Keratinocyte (primary cell): ENCODE measurements at regions not wholly inside any gene's neighbourhood (a gene's known extent, or its start where the extent isn't known, plus 50 kb on each side); places are given as distances from the start of the nearest gene placed in this dataset.

Experiments used
- DNase-seq: peaks from one replicate; pipeline ENCODE4 v3.0.0-alpha.2; 2011; ENCODE audit warnings: low read depth, missing footprints, low spot score
- FAIRE-seq: peaks from 2 replicates; lab custom pipeline; 2011; peaks lifted over from hg19 to GRCh38; lab: Jason Lieb, UNC
- H2AFZ ChIP-seq: 2 replicates; pipeline ENCODE4 v1.6.0; 2012; ENCODE audit warnings: low read length, control low read depth, inconsistent platforms; ENCODE audit not compliant: control insufficient read depth
- H3K27ac ChIP-seq: 2 replicates; pipeline ENCODE4 v1.5.1; 2011; ENCODE audit warnings: low read length; ENCODE audit not compliant: control insufficient read depth, insufficient read depth
- H3K27me3 ChIP-seq: 3 replicates; pipeline ENCODE4 v1.6.0; 2011; ENCODE audit warnings: low read length; ENCODE audit not compliant: control insufficient read depth, insufficient read depth; ENCODE audit errors: extremely low read depth
- H3K36me3 ChIP-seq, 2 experiments: 2 replicates in 1 of 2; 3 replicates in 1 of 2; pipeline ENCODE4 v1.5.1; 2011; ENCODE audit warnings: low read length in 2 of 2, mild to moderate bottlenecking in 1 of 2; ENCODE audit not compliant: control insufficient read depth in 2 of 2, insufficient read depth in 2 of 2; ENCODE audit errors: extremely low read depth in 1 of 2
- H3K4me1 ChIP-seq: 3 replicates; pipeline ENCODE4 v1.5.1; 2011; ENCODE audit warnings: low read length; ENCODE audit not compliant: control insufficient read depth, insufficient read depth; ENCODE audit errors: extremely low read depth
- H3K4me2 ChIP-seq: 3 replicates; pipeline ENCODE4 v1.6.0; 2011; ENCODE audit warnings: low read depth, low read length; ENCODE audit not compliant: control insufficient read depth, insufficient read depth; ENCODE audit errors: extremely low read depth
- H3K4me3 ChIP-seq, 3 experiments: fragments of 200-600 bp in 1 of 3; sonication (generic) in 1 of 3; 2 replicates in 2 of 3; 3 replicates in 1 of 3; pipeline ENCODE4 v1.5.1; 2011 to 2016; ENCODE audit warnings: low read length in 3 of 3, mild to moderate bottlenecking in 3 of 3, control low read depth in 2 of 3, inconsistent platforms in 1 of 3, low read depth in 1 of 3, mixed read lengths in 1 of 3, mixed run types in 1 of 3, moderate library complexity in 1 of 3; ENCODE audit not compliant: control insufficient read depth in 2 of 3, insufficient read depth in 2 of 3; ENCODE audit errors: extremely low read depth in 1 of 3
- H3K79me2 ChIP-seq: 2 replicates; pipeline ENCODE4 v1.6.0; 2012; ENCODE audit warnings: low read length; ENCODE audit not compliant: control insufficient read depth, insufficient read depth
- H3K9ac ChIP-seq: 3 replicates; pipeline ENCODE4 v1.6.0; 2011; ENCODE audit warnings: low read length; ENCODE audit not compliant: control insufficient read depth, insufficient read depth; ENCODE audit errors: extremely low read depth
- H3K9me1 ChIP-seq: 3 replicates; pipeline ENCODE4 v1.6.0; 2011; ENCODE audit warnings: low read length; ENCODE audit not compliant: control insufficient read depth, insufficient read depth; ENCODE audit errors: extremely low read depth
- H3K9me3 ChIP-seq: 2 replicates; pipeline ENCODE4 v1.5.1; 2012; ENCODE audit warnings: low read depth, low read length; ENCODE audit not compliant: control insufficient read depth
- H4K20me1 ChIP-seq: 3 replicates; pipeline ENCODE4 v1.6.0; 2011; ENCODE audit warnings: low read length; ENCODE audit not compliant: control insufficient read depth, insufficient read depth; ENCODE audit errors: extremely low read depth
- CTCF ChIP-seq, 3 experiments: IDR thresholded peaks in 1 of 3; conservative IDR thresholded peaks in 1 of 3; optimal IDR thresholded peaks in 1 of 3; 2 replicates in 2 of 3; 3 replicates in 1 of 3; pipeline versions ENCODE3 to v1.5.1; 2011; ENCODE audit warnings: low read length in 3 of 3, mild to moderate bottlenecking in 3 of 3, moderate library complexity in 2 of 3, control low read depth in 1 of 3, inconsistent platforms in 1 of 3; ENCODE audit not compliant: insufficient read depth in 2 of 3; ENCODE audit errors: extremely low read depth in 1 of 3
- EZH2 ChIP-seq: IDR thresholded peaks from one replicate; pipeline ENCODE4 v1.6.1; 2012; ENCODE audit warnings: inconsistent platforms, mild to moderate bottlenecking, low read length, moderate library complexity
- dilution Hi-C: fragments of 300-500 bp; cut with MboI; formaldehyde crosslinking; loops from one replicate; pipeline ENCODE4 v1.7.0; 2020; ENCODE audit warnings: low sequenced_read_pairs; ENCODE audit not compliant: extremely low pct_ligation_motif_present

DNA sequence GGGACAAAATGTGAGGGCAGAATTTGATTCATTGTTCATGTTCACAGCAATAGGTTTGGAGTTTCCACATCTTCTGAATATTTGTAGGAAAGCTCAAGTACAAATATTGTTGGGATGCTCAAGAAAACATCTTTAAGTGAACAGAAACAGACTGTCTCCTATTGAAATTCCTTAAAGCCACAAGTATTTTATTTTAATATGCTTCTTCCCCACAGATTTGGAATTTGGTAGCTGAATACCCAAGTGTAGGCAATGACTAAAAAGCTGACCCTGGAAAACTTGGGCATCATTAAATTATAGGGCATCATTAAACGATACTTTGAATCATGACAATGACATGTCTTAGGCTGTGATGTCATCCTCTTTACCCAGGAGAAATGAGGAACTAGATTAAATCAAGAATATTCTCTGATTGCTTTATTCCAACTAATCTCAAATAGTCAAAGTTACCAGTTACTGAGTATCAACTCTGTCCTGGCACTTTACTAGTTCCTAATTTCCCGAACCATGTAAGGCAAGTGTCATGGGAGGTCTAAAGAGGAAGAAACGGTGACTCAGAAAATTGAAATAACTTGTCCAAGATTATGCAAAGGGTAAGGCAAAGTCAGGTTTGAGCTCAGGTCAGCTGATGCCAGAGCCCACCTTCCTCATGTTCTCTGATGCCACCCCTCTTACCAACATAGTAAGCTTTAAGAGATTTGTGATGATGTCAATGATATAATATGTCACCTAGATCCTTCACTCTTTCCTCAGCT lies 223.1 kb upstream of the LEF1 start:
- no peak overlapping the region for H2AFZ ChIP-seq
- no peak overlapping the region for H3K9ac ChIP-seq
- H3K9me1 ChIP-seq = no peaks in the 10 kb centered on the region
- H3K79me2 ChIP-seq = no peaks in the 10 kb centered on the region
- no peak overlapping the region for H3K4me2 ChIP-seq
- DNase-seq = no peak
- H3K27ac ChIP-seq = no peak overlapping the region
- no peak for TF ChIP-seq CTCF (optimal IDR thresholded peaks at IDR 0.05 in 1 of 3, IDR thresholded peaks at IDR 0.05 in 1 of 3, conservative IDR thresholded peaks at IDR 0.05 in 1 of 3; ENCODE audit: extremely low read depth in 1 of 3, insufficient read depth in 2 of 3, low read length in 3 of 3)
- no peaks in the 10 kb centered on the region for H3K4me1 ChIP-seq
- no peak for FAIRE-seq
- no peaks in the 10 kb centered on the region for H3K36me3 ChIP-seq
- no peaks in the 10 kb centered on the region for H4K20me1 ChIP-seq
- H3K9me3 ChIP-seq = no peaks in the 10 kb centered on the region
- dilution Hi-C loops = no loop called here
- no peak overlapping the region for H3K4me3 ChIP-seq
- no peaks in the 10 kb centered on the region for H3K27me3 ChIP-seq

- Histone ChIP-seq H3K4me1 (no peaks in the 10 kb centered on the region), H3K4me2 (no peak overlapping the region), H3K27ac (no peak overlapping the region), H3K79me2 (no peaks in the 10 kb centered on the region), H3K4me3 (no peak overlapping the region), H4K20me1 (no peaks in the 10 kb centered on the region), H3K9ac (no peak overlapping the region), H3K9me1 (no peaks in the 10 kb centered on the region), H2AFZ (no peak overlapping the region), H3K36me3 (no peaks in the 10 kb centered on the region), H3K27me3 (peaks cover 6% of the 10 kb centered on the region), H3K9me3 (no peaks in the 10 kb centered on the region)
- FAIRE-seq = no peak
- no peak for TF ChIP-seq EZH2
- no peak for TF ChIP-seq CTCF (optimal IDR thresholded peaks at IDR 0.05 in 1 of 3, IDR thresholded peaks at IDR 0.05 in 1 of 3, conservative IDR thresholded peaks at IDR 0.05 in 1 of 3; ENCODE audit: extremely low read depth in 1 of 3, insufficient read depth in 2 of 3, low read length in 3 of 3)
- DNase-seq = no peak
- dilution Hi-C loops = no loop called here
These were observed 216.3 kb upstream of the LEF1 start for GRCh38 chr4:108385076-108385475.
